ENCODE measurements at regions not wholly inside any gene's neighbourhood (a gene's known extent, or its start where the extent isn't known, plus 50 kb on each side); places are given as distances from the start of the nearest gene placed in this dataset.

GRCh38 chr7:25638590-25639244 is 410.4 kb upstream of the NPVF start:
- no peak for DNase-seq

GRCh38 chr7:25642849-25643248 is 414.6 kb upstream of the NPVF start:
- no peak for DNase-seq

- DNase-seq = no peak
Observed at GRCh38 chr7:25643286-25643685, 415.0 kb upstream of the NPVF start.

GRCh38 chr7:25643770-25644394 is 415.6 kb upstream of the NPVF start:
- no peak for DNase-seq

GRCh38 chr7:25646726-25647413 is 418.6 kb upstream of the NPVF start:
- no peak for DNase-seq

- DNase-seq = no peak
Observed at GRCh38 chr7:25647872-25648271, 419.6 kb upstream of the NPVF start.

GRCh38 chr7:25652366-25652765 is 424.1 kb upstream of the NPVF start:
- no peak for DNase-seq

GRCh38 chr7:25653384-25653783 is 425.1 kb upstream of the NPVF start:
- DNase-seq = no peak

- no peak for DNase-seq
Observed at GRCh38 chr7:25656071-25656470, 427.8 kb upstream of the NPVF start.

GRCh38 chr7:25656581-25657026 is 428.3 kb upstream of the NPVF start:
- DNase-seq = no peak

GRCh38 chr7:25658375-25658774 is 430.1 kb upstream of the NPVF start:
- DNase-seq = no peak

- DNase-seq = no peak
Observed at GRCh38 chr7:25659841-25660240, 431.6 kb upstream of the NPVF start.

- DNase-seq = no peak
Observed at GRCh38 chr7:25662841-25663800, 434.8 kb upstream of the NPVF start.

GRCh38 chr7:25663877-25664276 is 435.6 kb upstream of the NPVF start:
- DNase-seq = no peak

- no peak for DNase-seq
Observed at GRCh38 chr7:25664593-25664992, 436.3 kb upstream of the NPVF start.

GRCh38 chr7:25665374-25665773 is 437.1 kb upstream of the NPVF start:
- DNase-seq = no peak

GRCh38 chr7:25665903-25666670 is 437.8 kb upstream of the NPVF start:
- no peak for DNase-seq

GRCh38 chr7:25666671-25667060 is 438.4 kb upstream of the NPVF start:
- no peak for DNase-seq

GRCh38 chr7:25669281-25669781 is 441.0 kb upstream of the NPVF start:
- DNase-seq = no peak

- no peak for DNase-seq
Observed at GRCh38 chr7:25669961-25670841, 441.9 kb upstream of the NPVF start.

- no peak for DNase-seq
Observed at GRCh38 chr7:25671111-25671510, 442.8 kb upstream of the NPVF start.
